D721Med (cell line): ENCODE measurements at regions not wholly inside any gene's neighbourhood (a gene's known extent, or its start where the extent isn't known, plus 50 kb on each side); places are given as distances from the start of the nearest gene placed in this dataset.

Source experiments
- DNase-seq: peaks from one replicate; pipeline ENCODE4 v3.0.0; 2011; ENCODE audit warnings: low spot score; ENCODE audit not compliant: insufficient read length
- FAIRE-seq: peaks from 2 replicates; lab custom pipeline; 2011; peaks lifted over from hg19 to GRCh38; lab: Jason Lieb, UNC
- CTCF ChIP-seq: IDR thresholded peaks from 2 replicates; pipeline ENCODE4 v1.5.1; 2012; ENCODE audit warnings: mild to moderate bottlenecking, control low read depth; ENCODE audit not compliant: insufficient read depth; ENCODE audit errors: missing control alignments

- DNase-seq (no peak), FAIRE-seq (no peak)
- TF ChIP-seq CTCF, result no peak
Observed at GRCh38 chr3:135383301-135383700, 582.2 kb upstream of the PPP2R3A start.

GRCh38 chr3:135392151-135392550 is 573.4 kb upstream of the PPP2R3A start:
- no peak for DNase-seq
- FAIRE-seq, result no peak
- TF ChIP-seq CTCF, result no peak

- FAIRE-seq, result no peak
- TF ChIP-seq CTCF, result no peak
- no peak for DNase-seq
Observed at GRCh38 chr3:135393159-135393558, 572.4 kb upstream of the PPP2R3A start.

- no peak for TF ChIP-seq CTCF
- FAIRE-seq, result no peak
Observed at GRCh38 chr3:135393898-135394525, 571.5 kb upstream of the PPP2R3A start.

GRCh38 chr3:135412475-135412874 is 553.1 kb upstream of the PPP2R3A start:
- DNase-seq (no peak), FAIRE-seq (no peak)
- TF ChIP-seq CTCF, result no peak

More at GRCh38 chr3:135393898-135394525, 571.5 kb upstream of the PPP2R3A start:
- no peak for DNase-seq

- no peak for TF ChIP-seq CTCF
- no peak for FAIRE-seq
- DNase-seq, result no peak
Observed at GRCh38 chr3:135416182-135416581, 549.3 kb upstream of the PPP2R3A start.

GRCh38 chr3:135419155-135419554 is 546.4 kb upstream of the PPP2R3A start:
- no peak for DNase-seq
- TF ChIP-seq CTCF, result no peak
- FAIRE-seq, result no peak
